Cerebellar cortex (tissue), 1 donor: ENCODE measurements at regions not wholly inside any gene's neighbourhood (a gene's known extent, or its start where the extent isn't known, plus 50 kb on each side); places are given as distances from the start of the nearest gene placed in this dataset.

ENCODE experiments used
- DNase-seq: peaks from one replicate; pipeline ENCODE4 v3.0.0-alpha.2; 2015; ENCODE audit warnings: low spot score

- DNase-seq: no peak
Observed at GRCh38 chr2:106941372-106941993, 55.5 kb upstream of the ST6GAL2 start.

GRCh38 chr2:106943468-106944200 is 57.7 kb upstream of the ST6GAL2 start:
- DNase-seq: no peak

GRCh38 chr2:106944215-106944614 is 58.2 kb upstream of the ST6GAL2 start:
- no peak for DNase-seq

- no peak for DNase-seq
Observed at GRCh38 chr2:106948540-106948939, 62.6 kb upstream of the ST6GAL2 start.

GRCh38 chr2:106953236-106953635 is 67.3 kb upstream of the ST6GAL2 start:
- no peak for DNase-seq

- no peak for DNase-seq
Observed at GRCh38 chr2:106953779-106954178, 67.8 kb upstream of the ST6GAL2 start.

GRCh38 chr2:106954304-106954703 is 68.3 kb upstream of the ST6GAL2 start:
- no peak for DNase-seq

- DNase-seq: peak; percentile 64
Observed at GRCh38 chr2:106956416-106956815, 70.4 kb upstream of the ST6GAL2 start.

GRCh38 chr2:106956879-106957278 is 70.9 kb upstream of the ST6GAL2 start:
- peak; percentile 23 for DNase-seq

GRCh38 chr2:106959975-106960682 is 74.2 kb upstream of the ST6GAL2 start:
- DNase-seq: no peak

- no peak for DNase-seq
Observed at GRCh38 chr2:106960683-106961161, 74.8 kb upstream of the ST6GAL2 start.

GRCh38 chr2:106961328-106961727 is 75.4 kb upstream of the ST6GAL2 start:
- DNase-seq: no peak

- DNase-seq: no peak
Observed at GRCh38 chr2:106963156-106963555, 77.2 kb upstream of the ST6GAL2 start.

- DNase-seq: no peak
Observed at GRCh38 chr2:106963893-106964292, 77.9 kb upstream of the ST6GAL2 start.

- no peak for DNase-seq
Observed at GRCh38 chr2:106965611-106966010, 79.6 kb upstream of the ST6GAL2 start.

GRCh38 chr2:106969777-106970176 is 83.8 kb upstream of the ST6GAL2 start:
- no peak for DNase-seq

GRCh38 chr2:106970471-106971261 is 84.7 kb upstream of the ST6GAL2 start:
- DNase-seq: no peak

GRCh38 chr2:106972782-106973181 is 86.8 kb upstream of the ST6GAL2 start:
- no peak for DNase-seq

GRCh38 chr2:106974891-106975290 is 88.9 kb upstream of the ST6GAL2 start:
- DNase-seq: no peak

GRCh38 chr2:106975641-106976040 is 89.7 kb upstream of the ST6GAL2 start:
- no peak for DNase-seq

- DNase-seq: no peak
Observed at GRCh38 chr2:106976548-106976947, 90.6 kb upstream of the ST6GAL2 start.

GRCh38 chr2:106977717-106978116 is 91.8 kb upstream of the ST6GAL2 start:
- DNase-seq: no peak
